Stimulated activated naive B cell treated with anti-CD40 and anti-IgM and Interleukin-4, amounts not matched to agents 10 μg/mL and 1 μg/mL and 100 μg/mL, for 72 hours (primary cell): ENCODE measurements at regions not wholly inside any gene's neighbourhood (a gene's known extent, or its start where the extent isn't known, plus 50 kb on each side); places are given as distances from the start of the nearest gene placed in this dataset.
"Not testable (repeated sequence)": the region's sequence is repeated elsewhere in the genome, so short reads cannot be mapped to it uniquely, and the experiment has no call there.

ENCODE experiments used
- ATAC-seq, 2 donors: fragments of 150-1000 bp; cut with Tn5 transposase; replicated peaks; 2 replicates each; pipeline ENCODE4 v1.10.0; 2021; ENCODE audit warnings: moderate library complexity in 1 of 2
- DNase-seq: peaks from one replicate; pipeline ENCODE4 v3.0.0; 2021
- H3K27ac Mint-ChIP-seq: one replicate; pipeline ENCODE4 v1.8.0; 2022; ENCODE audit warnings: mild to moderate bottlenecking, mixed read lengths
- H3K27me3 Mint-ChIP-seq, 2 donors: one replicate each; pipeline ENCODE4 v1.8.0; 2022; ENCODE audit warnings: mixed read lengths in 2 of 2
- H3K36me3 Mint-ChIP-seq, 2 donors: one replicate each; pipeline ENCODE4 v1.8.0; 2022; ENCODE audit warnings: mixed read lengths in 2 of 2, mild to moderate bottlenecking in 1 of 2
- H3K4me1 Mint-ChIP-seq, 2 donors: one replicate each; pipeline ENCODE4 v1.8.0; 2022; ENCODE audit warnings: mixed read lengths in 2 of 2, mild to moderate bottlenecking in 1 of 2
- H3K4me3 Mint-ChIP-seq, 2 donors: one replicate each; pipeline ENCODE4 v1.8.0; 2022; ENCODE audit warnings: mild to moderate bottlenecking in 2 of 2, mixed read lengths in 2 of 2, moderate library complexity in 1 of 2
- H3K9me3 Mint-ChIP-seq, 2 donors: one replicate each; pipeline ENCODE4 v1.8.0; 2022; ENCODE audit warnings: mixed read lengths in 2 of 2, mild to moderate bottlenecking in 1 of 2

DNA sequence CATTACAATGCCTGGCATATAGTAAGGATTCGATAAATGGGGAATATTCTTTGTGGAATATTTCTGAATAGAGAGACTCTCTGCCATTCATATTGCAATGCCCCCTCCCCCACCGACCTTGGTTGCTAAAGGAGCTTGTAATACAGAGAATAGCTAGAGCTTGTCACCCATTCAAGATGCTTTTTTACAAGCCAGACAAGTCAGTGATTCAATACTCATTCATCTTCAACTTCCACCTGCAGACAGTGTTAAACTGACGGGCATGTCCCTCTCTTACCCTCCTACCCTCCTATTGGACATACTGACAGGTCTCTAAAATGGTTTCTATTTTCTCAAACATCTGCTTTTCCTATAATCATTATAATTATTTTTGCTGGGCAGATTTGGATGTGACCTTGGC is 257.4 kb downstream of the KCNJ2 start:
- Mint-ChIP-seq H3K27ac (no peak overlapping the region), H3K9me3 (no peaks in the 10 kb centered on the region), H3K4me3 (no peak overlapping the region), H3K36me3 (no peaks in the 10 kb centered on the region), H3K4me1 (peaks cover 3 to 12% of the 10 kb centered on the region in 2 donors), H3K27me3 (peaks cover 4 to 9% of the 10 kb centered on the region in 2 donors)
- ATAC-seq (no peak), DNase-seq (no peak)

DNA sequence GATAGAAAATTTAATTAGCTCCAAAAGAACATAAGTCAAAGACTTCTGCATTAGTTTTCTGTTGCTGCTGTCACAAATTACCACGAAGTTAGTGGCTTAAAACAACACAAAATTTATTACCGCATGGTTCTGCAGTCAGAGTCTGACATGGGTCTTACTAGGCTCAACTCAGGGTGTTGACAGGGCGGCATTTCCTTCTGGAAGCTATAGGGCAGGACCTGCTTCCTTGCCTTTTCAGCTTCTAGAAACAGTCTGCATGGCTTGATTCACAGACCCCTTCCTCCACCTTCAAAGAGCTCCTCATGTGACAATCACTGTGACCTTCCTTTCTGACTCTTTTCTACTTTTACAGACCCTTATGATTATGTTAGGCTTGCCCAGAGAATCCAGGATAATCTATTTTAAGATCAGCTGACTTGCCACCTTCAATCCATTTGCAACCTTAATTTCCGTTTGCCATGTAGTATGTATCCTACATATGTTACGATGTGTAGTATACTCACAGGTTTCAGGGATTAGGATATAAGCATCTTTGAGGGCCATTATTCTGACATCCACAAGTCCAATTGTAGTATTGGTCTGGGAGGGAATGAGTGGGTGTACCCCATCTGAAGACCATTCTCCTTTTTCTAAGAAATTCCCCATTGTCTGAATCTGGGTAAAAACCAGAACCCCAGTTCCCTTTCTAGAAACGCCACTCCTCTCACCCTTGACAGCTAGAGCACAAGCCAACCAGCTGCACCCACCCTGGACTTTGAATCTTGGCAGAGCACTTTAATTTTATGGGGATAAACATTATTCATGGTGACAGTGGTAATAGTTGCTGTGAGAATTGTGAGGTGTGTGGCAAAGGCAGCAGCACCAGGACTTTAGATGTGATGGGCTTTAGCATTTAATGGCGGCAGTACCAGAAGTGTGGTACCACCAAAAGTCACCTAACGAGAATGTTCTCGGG is 265.5 kb downstream of the KCNJ2 start:
- H3K36me3 Mint-ChIP-seq = no peaks in the 10 kb centered on the region
- H3K4me1 Mint-ChIP-seq = no peaks in the 10 kb centered on the region
- no peak overlapping the region for H3K27ac Mint-ChIP-seq
- H3K4me3 Mint-ChIP-seq = no peak overlapping the region
- ATAC-seq (no peak), DNase-seq (no peak)
- peaks cover 5% of the 10 kb centered on the region in 2 donors for H3K27me3 Mint-ChIP-seq
- no peaks in the 10 kb centered on the region for H3K9me3 Mint-ChIP-seq

DNA sequence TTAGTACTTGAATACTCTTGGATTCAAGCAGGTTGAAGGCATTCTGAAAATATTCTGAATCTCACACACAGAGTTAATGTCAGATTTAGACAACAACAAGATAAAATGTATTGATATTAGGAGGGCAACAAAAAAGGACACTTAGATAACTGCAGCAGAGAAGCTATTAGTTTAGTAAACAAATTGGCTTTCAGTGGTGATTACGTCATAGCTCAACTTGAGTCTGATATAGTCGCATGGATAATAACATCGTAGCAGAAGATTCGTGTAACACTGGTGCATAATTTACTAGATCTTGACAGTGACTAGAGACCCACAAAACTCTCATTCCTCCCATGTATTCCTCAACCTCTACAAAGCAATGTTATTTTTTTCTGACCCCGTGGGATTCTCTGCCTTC is 268.3 kb downstream of the KCNJ2 start:
- DNase-seq (no peak), ATAC-seq (no peak)
- no peaks in the 10 kb centered on the region for H3K4me1 Mint-ChIP-seq
- no peaks in the 10 kb centered on the region for H3K36me3 Mint-ChIP-seq
- H3K9me3 Mint-ChIP-seq = no peaks in the 10 kb centered on the region
- H3K4me3 Mint-ChIP-seq = no peak overlapping the region
- no peak overlapping the region for H3K27ac Mint-ChIP-seq
- H3K27me3 Mint-ChIP-seq = peaks cover 5% of the 10 kb centered on the region in 2 donors

DNA sequence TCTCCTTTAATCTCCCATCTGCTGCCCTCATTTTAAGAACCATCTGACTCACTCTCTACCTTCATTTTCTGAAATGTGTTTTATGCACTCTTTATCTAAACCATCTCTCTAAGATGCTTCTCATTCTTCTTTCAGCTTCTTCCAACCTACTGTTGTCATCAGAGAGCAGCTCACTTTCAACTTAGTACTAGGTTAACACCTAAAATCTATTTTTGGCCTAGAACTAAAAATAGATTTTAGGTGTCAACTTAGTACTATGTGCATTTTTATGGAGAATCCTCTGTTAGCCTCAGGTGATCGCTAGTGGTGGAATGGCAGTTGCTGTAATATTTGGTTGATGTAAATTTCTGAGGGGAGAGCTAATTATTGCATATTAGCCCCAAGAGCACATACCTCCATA is 277.1 kb downstream of the KCNJ2 start:
- Mint-ChIP-seq H3K36me3 (no peaks in the 10 kb centered on the region), H3K4me3 (no peak overlapping the region), H3K27me3 (no peaks in the 10 kb centered on the region), H3K27ac (no peak overlapping the region), H3K4me1 (no peaks in the 10 kb centered on the region), H3K9me3 (peaks cover 0 to 6% of the 10 kb centered on the region in 2 donors)
- DNase-seq (no peak), ATAC-seq (no peak)

DNA sequence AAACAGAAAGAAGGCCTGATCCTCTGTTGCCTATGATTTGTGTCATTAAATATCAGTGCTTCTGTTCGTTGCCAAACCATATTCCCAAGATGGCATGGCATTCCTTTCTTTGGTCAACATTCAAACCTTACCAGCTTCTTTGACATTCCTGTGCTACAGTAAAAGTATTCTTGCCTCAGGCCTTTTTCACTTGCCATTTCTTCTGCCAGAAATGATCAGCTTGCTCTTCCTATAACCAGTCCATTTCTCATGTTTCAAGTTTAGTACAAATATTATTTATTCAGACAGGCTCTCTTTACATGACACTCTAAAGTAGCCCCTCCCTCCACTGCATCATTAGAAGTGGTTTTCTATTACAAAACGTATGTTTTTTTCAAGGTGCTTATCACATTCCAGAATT is 278.3 kb downstream of the KCNJ2 start:
- DNase-seq = no peak
- peaks cover 0 to 6% of the 10 kb centered on the region in 2 donors for H3K9me3 Mint-ChIP-seq
- no peak for ATAC-seq
- H3K27ac Mint-ChIP-seq = no peak overlapping the region
- H3K36me3 Mint-ChIP-seq = no peaks in the 10 kb centered on the region
- no peaks in the 10 kb centered on the region for H3K27me3 Mint-ChIP-seq
- H3K4me1 Mint-ChIP-seq = no peaks in the 10 kb centered on the region
- no peak overlapping the region for H3K4me3 Mint-ChIP-seq

DNA sequence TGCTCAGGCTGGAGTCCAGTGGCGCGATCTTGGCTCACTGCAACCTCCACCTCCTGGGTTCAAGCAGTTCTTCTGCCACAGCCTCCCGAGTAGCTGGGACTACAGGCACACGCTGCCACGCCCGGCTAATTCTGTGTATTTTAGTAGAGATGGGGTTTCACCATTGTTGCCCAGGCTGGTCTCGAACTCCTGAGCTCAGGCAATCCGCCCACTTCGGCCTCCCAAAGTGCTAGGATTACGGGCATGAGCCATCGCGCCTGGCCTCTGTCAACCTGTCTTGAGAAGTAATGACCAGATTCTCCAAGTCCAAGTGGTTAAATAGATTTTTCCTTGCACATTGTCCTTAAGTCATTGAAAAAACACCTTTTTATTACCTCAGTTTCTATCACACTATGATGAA is 283.7 kb downstream of the KCNJ2 start:
- H3K4me3 Mint-ChIP-seq = not testable (repeated sequence)

DNA sequence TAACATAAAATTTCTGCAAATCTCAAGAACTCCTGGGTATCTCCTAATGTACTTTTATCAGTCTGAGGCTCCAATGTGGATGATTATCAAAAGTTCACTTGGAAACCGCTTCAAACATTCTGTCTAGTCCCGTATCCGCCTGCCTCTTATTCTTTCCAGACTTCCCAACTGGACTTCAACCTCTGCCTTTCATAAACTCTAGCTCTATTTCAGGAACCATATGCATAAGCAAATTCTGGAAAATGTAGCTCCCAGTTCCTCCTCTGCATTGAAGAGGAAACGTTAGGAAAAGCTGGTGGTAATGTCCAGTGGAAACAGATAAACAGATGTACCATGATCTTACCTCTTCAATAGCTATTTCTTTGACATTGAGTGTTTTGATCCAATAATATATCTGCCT is 285.0 kb downstream of the KCNJ2 start:
- ATAC-seq = no peak

More for the DNA sequence above, 283.7 kb downstream of the KCNJ2 start:
- ATAC-seq, H3K36me3 Mint-ChIP-seq, H3K4me1 Mint-ChIP-seq, H3K27me3 Mint-ChIP-seq, H3K9me3 Mint-ChIP-seq, DNase-seq, H3K27ac Mint-ChIP-seq: not testable (repeated sequence)

DNA sequence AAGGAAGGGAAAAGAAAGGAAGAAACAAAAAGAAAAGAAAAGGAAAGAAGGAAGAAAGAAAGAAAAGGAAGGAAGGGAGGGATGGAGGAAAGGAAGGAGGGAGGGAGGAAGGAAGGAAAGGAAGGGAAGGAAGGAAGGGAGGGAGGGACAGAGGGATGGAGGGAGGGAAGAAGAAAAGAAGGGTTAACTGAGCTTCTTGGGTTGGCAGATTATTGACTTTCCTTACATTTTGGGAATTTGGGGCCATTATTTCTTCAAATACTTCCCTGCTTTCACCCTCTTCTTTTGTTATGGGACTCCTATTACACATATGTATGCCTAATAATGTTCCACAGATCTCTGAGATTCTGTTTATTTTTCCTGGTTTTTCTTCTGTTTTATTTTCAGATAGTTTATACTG is 285.6 kb downstream of the KCNJ2 start:
- DNase-seq = no peak
- Mint-ChIP-seq H3K4me1 (no peaks in the 10 kb centered on the region), H3K9me3 (peaks cover 0 to 2% of the 10 kb centered on the region in 2 donors), H3K4me3 (no peak overlapping the region), H3K27me3 (no peaks in the 10 kb centered on the region), H3K36me3 (no peaks in the 10 kb centered on the region), H3K27ac (no peak overlapping the region)
- ATAC-seq = no peak

More for the DNA sequence above, 285.0 kb downstream of the KCNJ2 start:
- H3K27ac Mint-ChIP-seq = no peak overlapping the region
- H3K27me3 Mint-ChIP-seq = no peaks in the 10 kb centered on the region
- no peak overlapping the region for H3K4me3 Mint-ChIP-seq
- no peak for DNase-seq
- peaks cover 0 to 2% of the 10 kb centered on the region in 2 donors for H3K9me3 Mint-ChIP-seq
- H3K4me1 Mint-ChIP-seq = no peaks in the 10 kb centered on the region
- no peaks in the 10 kb centered on the region for H3K36me3 Mint-ChIP-seq

DNA sequence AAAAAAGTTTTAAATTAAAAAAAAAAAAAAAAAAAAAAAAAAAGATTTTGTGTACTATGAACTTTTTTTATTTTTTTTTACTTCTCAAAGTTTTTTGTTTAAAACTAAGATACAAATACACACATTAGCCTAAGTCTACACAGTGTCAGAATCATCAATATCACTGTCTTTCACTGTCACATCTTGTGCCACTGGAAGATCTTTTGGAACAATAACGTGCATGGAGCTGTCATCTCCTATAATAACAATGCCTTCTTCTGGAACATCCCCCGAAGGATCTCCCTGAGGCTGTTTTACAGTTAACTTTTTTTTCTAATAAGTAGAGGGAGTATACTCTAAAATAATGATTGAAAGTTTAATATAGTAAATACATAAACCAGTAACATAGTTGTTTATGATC is 295.7 kb downstream of the KCNJ2 start:
- no peaks in the 10 kb centered on the region for H3K4me1 Mint-ChIP-seq
- H3K9me3 Mint-ChIP-seq = no peaks in the 10 kb centered on the region
- H3K27ac Mint-ChIP-seq = no peak overlapping the region
- H3K27me3 Mint-ChIP-seq = no peaks in the 10 kb centered on the region
- no peak for DNase-seq
- no peaks in the 10 kb centered on the region for H3K36me3 Mint-ChIP-seq
- no peak for ATAC-seq
- no peak overlapping the region for H3K4me3 Mint-ChIP-seq

DNA sequence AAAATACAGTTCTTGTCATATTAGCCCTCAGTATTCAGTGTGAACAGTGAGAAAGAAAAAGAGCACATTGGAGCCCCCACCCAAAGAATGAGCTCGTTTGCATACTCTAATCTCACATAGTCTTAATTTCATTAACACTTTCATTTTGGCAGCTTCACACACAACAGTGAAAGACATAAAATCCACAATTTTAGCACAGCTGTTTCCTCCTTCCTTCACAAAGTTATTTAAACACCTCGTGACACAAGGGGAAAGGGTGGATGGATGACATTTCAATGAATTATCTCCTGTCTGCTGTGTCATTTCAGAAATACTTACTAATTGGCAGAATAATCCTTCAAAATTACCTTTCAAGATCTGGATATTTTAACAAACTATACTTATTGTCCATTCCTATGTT is 299.3 kb downstream of the KCNJ2 start:
- H3K4me3 Mint-ChIP-seq = no peak overlapping the region
- H3K27ac Mint-ChIP-seq = no peak overlapping the region
- DNase-seq (no peak), ATAC-seq (no peak)
- peaks cover 0 to 5% of the 10 kb centered on the region in 2 donors for H3K9me3 Mint-ChIP-seq
- no peaks in the 10 kb centered on the region for H3K36me3 Mint-ChIP-seq
- no peaks in the 10 kb centered on the region for H3K27me3 Mint-ChIP-seq
- no peaks in the 10 kb centered on the region for H3K4me1 Mint-ChIP-seq

DNA sequence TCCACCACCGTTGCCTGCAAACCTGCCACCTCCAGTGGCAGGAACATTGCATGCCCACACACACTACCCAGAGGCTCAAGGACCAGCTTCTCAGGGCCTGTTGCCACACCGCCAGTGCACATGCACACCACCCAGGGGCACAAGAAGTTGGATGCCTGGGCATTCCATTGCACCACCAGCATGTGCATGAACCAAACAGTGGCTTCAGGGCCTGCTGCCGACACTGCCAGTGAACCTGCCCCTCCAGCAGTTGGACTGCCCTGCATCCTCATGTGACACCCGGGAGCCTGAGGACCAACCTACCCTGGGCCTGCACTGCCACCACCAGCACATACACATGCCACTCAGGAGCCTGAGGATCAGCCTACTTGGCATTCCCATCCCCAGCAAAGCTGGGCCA is 303.7 kb downstream of the KCNJ2 start:
- Mint-ChIP-seq H3K27me3 (no peaks in the 10 kb centered on the region), H3K36me3 (no peaks in the 10 kb centered on the region), H3K27ac (no peak overlapping the region), H3K9me3 (peaks cover 5 to 7% of the 10 kb centered on the region in 2 donors), H3K4me3 (no peak overlapping the region), H3K4me1 (no peaks in the 10 kb centered on the region)
- DNase-seq (no peak), ATAC-seq (no peak)

DNA sequence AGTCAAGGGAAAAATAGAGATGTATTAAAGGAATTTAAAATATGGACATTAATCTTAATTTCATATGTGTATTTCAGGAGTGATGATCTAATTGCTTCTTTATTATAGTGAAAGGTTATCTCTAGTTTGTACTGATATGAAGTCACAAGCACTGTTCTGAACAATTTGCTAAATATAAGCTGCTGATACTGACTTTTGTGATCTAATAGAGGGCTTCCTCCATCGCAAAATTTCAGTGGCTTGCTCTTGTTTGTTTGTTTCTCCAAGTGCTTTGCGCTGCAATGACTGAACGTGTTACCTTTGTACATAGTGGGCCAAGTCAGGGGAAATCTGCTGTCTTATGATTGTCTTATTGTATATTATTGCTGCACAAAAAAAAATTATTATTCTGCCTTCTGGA is 307.0 kb downstream of the KCNJ2 start:
- H3K36me3 Mint-ChIP-seq = no peaks in the 10 kb centered on the region
- peaks cover 5 to 7% of the 10 kb centered on the region in 2 donors for H3K9me3 Mint-ChIP-seq
- no peak overlapping the region for H3K27ac Mint-ChIP-seq
- DNase-seq (no peak), ATAC-seq (no peak)
- H3K4me1 Mint-ChIP-seq = no peaks in the 10 kb centered on the region
- no peak overlapping the region for H3K4me3 Mint-ChIP-seq
- H3K27me3 Mint-ChIP-seq = no peaks in the 10 kb centered on the region

DNA sequence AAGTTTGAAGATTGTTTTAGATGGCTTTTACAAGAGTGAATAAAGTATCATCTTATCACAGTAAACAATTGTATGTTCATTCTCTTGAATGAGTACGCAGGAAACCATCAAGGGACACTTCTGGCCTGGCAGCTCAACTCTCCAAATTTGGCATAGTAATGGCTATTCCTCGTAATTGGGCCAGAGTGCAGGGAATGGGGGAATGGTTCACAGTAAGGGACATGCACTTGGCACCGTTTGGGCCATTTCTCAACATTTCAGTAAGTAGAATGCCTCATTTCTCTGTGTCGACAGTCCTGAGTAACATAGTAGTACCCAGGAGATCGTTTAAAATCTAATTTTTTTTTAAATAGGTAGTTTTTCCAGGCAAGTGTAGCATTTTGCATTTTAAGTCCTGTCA is 309.6 kb downstream of the KCNJ2 start:
- H3K4me1 Mint-ChIP-seq = no peaks in the 10 kb centered on the region
- no peak for ATAC-seq
- H3K27me3 Mint-ChIP-seq = no peaks in the 10 kb centered on the region
- no peak for DNase-seq
- H3K27ac Mint-ChIP-seq = no peak overlapping the region
- H3K36me3 Mint-ChIP-seq = no peaks in the 10 kb centered on the region
- peaks cover 8 to 10% of the 10 kb centered on the region in 2 donors for H3K9me3 Mint-ChIP-seq
- no peak overlapping the region for H3K4me3 Mint-ChIP-seq

DNA sequence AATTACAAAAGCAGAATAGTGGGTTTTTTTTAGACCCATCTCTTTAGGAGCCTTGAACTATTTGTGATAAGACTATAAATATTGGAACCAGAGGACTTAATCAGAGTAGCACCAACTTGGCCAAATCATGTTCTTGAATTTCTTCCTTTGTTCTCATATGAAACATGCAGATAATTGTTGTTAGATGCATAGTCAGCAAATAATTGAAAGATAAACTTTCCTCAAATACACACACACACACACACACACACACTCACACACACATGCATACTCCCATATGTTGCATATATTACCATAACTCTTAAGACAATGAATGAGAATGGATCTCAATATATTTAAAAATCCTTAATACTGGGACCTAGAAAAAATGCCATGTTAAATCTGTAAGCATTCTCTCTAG is 310.4 kb downstream of the KCNJ2 start:
- ATAC-seq (no peak), DNase-seq (no peak)
- Mint-ChIP-seq H3K36me3 (no peaks in the 10 kb centered on the region), H3K27ac (no peak overlapping the region), H3K9me3 (peaks cover 6 to 8% of the 10 kb centered on the region in 2 donors), H3K4me1 (no peaks in the 10 kb centered on the region), H3K27me3 (no peaks in the 10 kb centered on the region), H3K4me3 (no peak overlapping the region)

DNA sequence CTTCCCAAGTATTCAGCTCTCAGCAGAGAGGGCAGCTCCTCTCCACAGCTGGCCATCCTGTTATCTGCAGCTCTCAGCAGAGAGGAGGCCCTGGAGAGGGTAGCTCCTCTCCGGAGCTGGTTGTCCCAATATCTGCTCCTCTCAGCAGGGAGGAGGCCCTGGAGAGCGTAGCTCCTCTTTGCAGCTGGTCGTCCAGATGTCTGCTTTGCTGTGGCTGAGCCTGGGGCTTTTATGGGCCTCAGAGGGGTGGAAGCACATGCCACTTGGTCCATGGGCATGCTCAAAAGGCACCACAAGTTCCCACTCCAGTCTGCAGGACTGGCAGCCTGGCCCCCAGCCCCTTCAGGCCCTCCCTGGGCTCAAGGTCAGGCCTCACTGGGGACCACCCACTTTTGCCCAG is 314.3 kb downstream of the KCNJ2 start:
- Mint-ChIP-seq H3K4me1 (no peaks in the 10 kb centered on the region), H3K27ac (no peak overlapping the region), H3K4me3 (no peak overlapping the region), H3K27me3 (no peaks in the 10 kb centered on the region), H3K9me3 (peaks cover 6 to 8% of the 10 kb centered on the region in 2 donors), H3K36me3 (no peaks in the 10 kb centered on the region)
- ATAC-seq = no peak
- no peak for DNase-seq
